Adrenal gland (tissue), 9 donors: ENCODE measurements at regions not wholly inside any gene's neighbourhood (a gene's known extent, or its start where the extent isn't known, plus 50 kb on each side); places are given as distances from the start of the nearest gene placed in this dataset.

ENCODE experiments used
- DNase-seq, 7 donors: peaks; one replicate each; pipeline ENCODE4 v3.0.0-alpha.2; 2019 to 2020
- H3K27ac ChIP-seq, 5 donors: fragments of 200-600 bp; sonication (generic) in 4 of 5; 1 replicate in 3 of 5; 2 replicates in 2 of 5; pipeline versions ENCODE4 v1.5.1 to v1.8.0; 2016 to 2020; ENCODE audit warnings: mild to moderate bottlenecking in 1 of 5
- H3K27me3 ChIP-seq: fragments of 200-600 bp; 2 replicates; pipeline ENCODE4 v1.8.0; 2021
- H3K36me3 ChIP-seq, 2 donors: fragments of 200-600 bp; replicated peaks in 1 of 2; 1 replicate in 1 of 2; 2 replicates in 1 of 2; pipeline versions ENCODE4 v1.5.1 to v1.8.0; 2018 to 2022
- H3K4me1 ChIP-seq, 2 donors: fragments of 200-600 bp; replicated peaks in 1 of 2; 1 replicate in 1 of 2; 2 replicates in 1 of 2; pipeline versions ENCODE4 v1.5.1 to v1.8.0; 2018 to 2021
- H3K4me3 ChIP-seq, 4 donors: fragments of 200-600 bp; sonication (generic) in 3 of 4; one replicate each; pipeline ENCODE4 v1.5.1; 2016 to 2018
- H3K9me3 ChIP-seq, 3 donors: fragments of 200-600 bp; sonication (generic) in 1 of 3; replicated peaks in 1 of 3; 1 replicate in 2 of 3; 2 replicates in 1 of 3; pipeline versions ENCODE4 v1.5.1 to v1.8.0; 2016 to 2021
- POLR2A ChIP-seq, 2 donors: fragments of 450-650 bp; IDR thresholded peaks; one replicate each; pipeline ENCODE4 v1.6.1; 2017; ENCODE audit warnings: antibody characterized with exemption in 2 of 2, mild to moderate bottlenecking in 2 of 2, moderate library complexity in 1 of 2
- WGBS, 4 donors: extraction: QIAGEN DNeasy Blood & Tissue Kit in 2 of 4; methylation state at CpG; one replicate each; pipeline versions ENCODE4 v1.1.5 to v1.1.7; 2013 to 2017; 5-methylcytosine and 5-hydroxymethylcytosine counted together
- intact Hi-C, 2 donors: fragments of 100-400 bp; cut with DNase I; formaldehyde crosslinking; loops; one replicate each; pipeline versions ENCODE4 v1.14.1 to v1.15.0; 2022 to 2023
- TF ChIP-seq, protein P1 (sequence below), 6 experiments: fragments of 450-650 bp in 4 of 6; fragments of 200-600 bp in 2 of 6; sonication (generic) in 1 of 6; IDR thresholded peaks; 1 replicate in 5 of 6; 2 replicates in 1 of 6; pipeline versions ENCODE4 v1.5.1 to v1.8.0; 2016 to 2021; ENCODE audit warnings: antibody characterized with exemption in 6 of 6, mild to moderate bottlenecking in 2 of 6, moderate library complexity in 1 of 6
- donor health status: healthy with polysubstance abuse.
- donor health status: Bipolar disorder and iron deficiency.
- donor health status: DM: yes; HTN: yes; CAD: no.
- donor health status: DM: no; HTN: no; CAD: no.
- donor health status: DM: no; HTN: no; CAD: no.

- H3K4me1 ChIP-seq = peaks cover 0 to 9% of the 10 kb centered on the region in 2 donors
- no peaks in the 10 kb centered on the region for H3K27me3 ChIP-seq
- TF ChIP-seq POLR2A (IDR thresholded peaks at IDR 0.05) = no peak
- TF ChIP-seq, protein P1, sequence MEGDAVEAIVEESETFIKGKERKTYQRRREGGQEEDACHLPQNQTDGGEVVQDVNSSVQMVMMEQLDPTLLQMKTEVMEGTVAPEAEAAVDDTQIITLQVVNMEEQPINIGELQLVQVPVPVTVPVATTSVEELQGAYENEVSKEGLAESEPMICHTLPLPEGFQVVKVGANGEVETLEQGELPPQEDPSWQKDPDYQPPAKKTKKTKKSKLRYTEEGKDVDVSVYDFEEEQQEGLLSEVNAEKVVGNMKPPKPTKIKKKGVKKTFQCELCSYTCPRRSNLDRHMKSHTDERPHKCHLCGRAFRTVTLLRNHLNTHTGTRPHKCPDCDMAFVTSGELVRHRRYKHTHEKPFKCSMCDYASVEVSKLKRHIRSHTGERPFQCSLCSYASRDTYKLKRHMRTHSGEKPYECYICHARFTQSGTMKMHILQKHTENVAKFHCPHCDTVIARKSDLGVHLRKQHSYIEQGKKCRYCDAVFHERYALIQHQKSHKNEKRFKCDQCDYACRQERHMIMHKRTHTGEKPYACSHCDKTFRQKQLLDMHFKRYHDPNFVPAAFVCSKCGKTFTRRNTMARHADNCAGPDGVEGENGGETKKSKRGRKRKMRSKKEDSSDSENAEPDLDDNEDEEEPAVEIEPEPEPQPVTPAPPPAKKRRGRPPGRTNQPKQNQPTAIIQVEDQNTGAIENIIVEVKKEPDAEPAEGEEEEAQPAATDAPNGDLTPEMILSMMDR (IDR thresholded peaks at IDR 0.05) = no peak
- no peaks in the 10 kb centered on the region for H3K36me3 ChIP-seq
- H3K4me3 ChIP-seq = no peak overlapping the region
- DNase-seq = no peak
- intact Hi-C loops = no loop called here
- H3K27ac ChIP-seq = no peak overlapping the region
- no peaks in the 10 kb centered on the region for H3K9me3 ChIP-seq
Measured at GRCh38 chr2:38215993-38216392, 140.0 kb upstream of the CYP1B1 start.

GRCh38 chr2:38215522-38215921, 139.6 kb upstream of the CYP1B1 start:
- no peak for TF ChIP-seq POLR2A (IDR thresholded peaks at IDR 0.05)
- TF ChIP-seq, protein P1 (IDR thresholded peaks at IDR 0.05) = no peak
- intact Hi-C loops = no loop called here
- no peak for DNase-seq
- H3K27me3 ChIP-seq = no peaks in the 10 kb centered on the region
- H3K9me3 ChIP-seq = no peaks in the 10 kb centered on the region
- WGBS, 4 donors = 67 to 82% (median 76%) methylated on average over 2 of the region's 2 CpGs
- no peaks in the 10 kb centered on the region for H3K36me3 ChIP-seq
- H3K27ac ChIP-seq = no peak overlapping the region
- H3K4me1 ChIP-seq = peaks cover 0 to 9% of the 10 kb centered on the region in 2 donors
- H3K4me3 ChIP-seq = no peak overlapping the region

DNA sequence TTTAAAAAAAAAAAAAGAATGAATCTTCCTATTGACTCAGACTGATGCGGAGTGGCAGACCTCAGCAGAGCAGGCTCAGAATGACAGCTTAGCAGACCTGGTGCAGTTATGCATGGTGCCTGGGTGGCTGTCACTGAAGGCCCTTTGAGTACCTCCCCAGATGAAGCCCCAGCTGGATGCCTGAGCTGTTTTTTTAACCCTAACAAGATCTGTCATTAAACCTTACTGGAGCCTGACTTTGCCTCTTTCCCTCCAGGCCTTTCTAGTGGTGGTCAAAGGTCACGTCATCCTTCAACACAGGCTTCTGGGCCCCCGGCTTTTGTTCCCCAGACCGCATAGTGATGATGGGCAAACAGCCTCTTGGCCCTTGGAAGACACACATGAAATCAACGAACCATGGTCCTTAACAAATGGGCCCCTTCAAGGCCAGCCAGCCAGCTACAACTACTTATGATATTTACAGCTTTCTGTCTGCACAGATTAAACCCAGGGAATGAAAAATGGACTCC, 138.3 kb upstream of the CYP1B1 start:
- H3K27me3 ChIP-seq = no peaks in the 10 kb centered on the region
- no peak overlapping the region for H3K4me3 ChIP-seq
- peaks cover 0 to 9% of the 10 kb centered on the region in 2 donors for H3K4me1 ChIP-seq
- H3K27ac ChIP-seq = no peak overlapping the region
- TF ChIP-seq, protein P1 (IDR thresholded peaks at IDR 0.05) = no peak
- no peak for TF ChIP-seq POLR2A (IDR thresholded peaks at IDR 0.05)
- no peak for DNase-seq
- H3K9me3 ChIP-seq = no peaks in the 10 kb centered on the region
- WGBS, 4 donors = 70 to 78% (median 75%) methylated on average over 5 of the region's 5 CpGs
- intact Hi-C loops = no loop called here
- no peaks in the 10 kb centered on the region for H3K36me3 ChIP-seq

GRCh38 chr2:38213619-38214167, 137.7 kb upstream of the CYP1B1 start:
- H3K4me3 ChIP-seq = no peak overlapping the region
- H3K27me3 ChIP-seq = no peaks in the 10 kb centered on the region
- no peak for DNase-seq
- no peaks in the 10 kb centered on the region for H3K9me3 ChIP-seq
- WGBS, 4 donors = 69 to 83% (median 77%) methylated on average over 4 of the region's 4 CpGs
- H3K36me3 ChIP-seq = no peaks in the 10 kb centered on the region
- TF ChIP-seq POLR2A (IDR thresholded peaks at IDR 0.05) = no peak
- TF ChIP-seq, protein P1 (IDR thresholded peaks at IDR 0.05) = no peak
- peaks cover 0 to 9% of the 10 kb centered on the region in 2 donors for H3K4me1 ChIP-seq
- H3K27ac ChIP-seq = no peak overlapping the region
- intact Hi-C loops = no loop called here
